ENCODE measurements at regions not wholly inside any gene's neighbourhood (a gene's known extent, or its start where the extent isn't known, plus 50 kb on each side); places are given as distances from the start of the nearest gene placed in this dataset.

GRCh38 chr1:5729636-5730145, 262.5 kb downstream of the NPHP4 start:
- no peak for TF ChIP-seq FOXP2 (optimal IDR thresholded peaks at IDR 0.05; ENCODE audit: borderline replicate concordance, extremely low read depth, extremely low read length, insufficient read depth)
- no peak for TF ChIP-seq SIN3A (IDR thresholded peaks at IDR 0.05; ENCODE audit: borderline replicate concordance, insufficient read depth, low read length)

- TF ChIP-seq TAF1 (IDR thresholded peaks at IDR 0.05; ENCODE audit: borderline replicate concordance, insufficient read depth, low read length) (no peak), POLR2AphosphoS5 (IDR thresholded peaks at IDR 0.05; ENCODE audit: low read depth, low read length) (no peak), FOXP2 (optimal IDR thresholded peaks at IDR 0.05; ENCODE audit: borderline replicate concordance, extremely low read depth, extremely low read length, insufficient read depth) (no peak), SIN3A (IDR thresholded peaks at IDR 0.05; ENCODE audit: borderline replicate concordance, insufficient read depth, low read length) (no peak), REST (IDR thresholded peaks at IDR 0.05; ENCODE audit: insufficient read depth in 1 of 2, low read depth in 2 of 2, low read length in 2 of 2) (no peak)
Observed at GRCh38 chr1:5728663-5729355, 263.4 kb downstream of the NPHP4 start.

GRCh38 chr1:5727871-5728643, 264.2 kb downstream of the NPHP4 start:
- TF ChIP-seq FOXP2 (optimal IDR thresholded peaks at IDR 0.05; ENCODE audit: borderline replicate concordance, extremely low read depth, extremely low read length, insufficient read depth), result no peak
- TF ChIP-seq REST (IDR thresholded peaks at IDR 0.05; ENCODE audit: insufficient read depth in 1 of 2, low read depth in 2 of 2, low read length in 2 of 2), result no peak
- no peak for TF ChIP-seq TAF1 (IDR thresholded peaks at IDR 0.05; ENCODE audit: borderline replicate concordance, insufficient read depth, low read length)
- TF ChIP-seq SIN3A (IDR thresholded peaks at IDR 0.05; ENCODE audit: borderline replicate concordance, insufficient read depth, low read length), result no peak
- no peak for TF ChIP-seq POLR2AphosphoS5 (IDR thresholded peaks at IDR 0.05; ENCODE audit: low read depth, low read length)

GRCh38 chr1:5727191-5727590, 265.0 kb downstream of the NPHP4 start:
- no peak for TF ChIP-seq SIN3A (IDR thresholded peaks at IDR 0.05; ENCODE audit: borderline replicate concordance, insufficient read depth, low read length)
- no peak for TF ChIP-seq FOXP2 (optimal IDR thresholded peaks at IDR 0.05; ENCODE audit: borderline replicate concordance, extremely low read depth, extremely low read length, insufficient read depth)
- TF ChIP-seq POLR2AphosphoS5 (IDR thresholded peaks at IDR 0.05; ENCODE audit: low read depth, low read length), result no peak
- no peak for TF ChIP-seq REST (IDR thresholded peaks at IDR 0.05; ENCODE audit: insufficient read depth in 1 of 2, low read depth in 2 of 2, low read length in 2 of 2)

GRCh38 chr1:5725855-5726585, 266.2 kb downstream of the NPHP4 start:
- TF ChIP-seq SIN3A (IDR thresholded peaks at IDR 0.05; ENCODE audit: borderline replicate concordance, insufficient read depth, low read length), result no peak
- no peak for TF ChIP-seq POLR2AphosphoS5 (IDR thresholded peaks at IDR 0.05; ENCODE audit: low read depth, low read length)
- no peak for TF ChIP-seq FOXP2 (optimal IDR thresholded peaks at IDR 0.05; ENCODE audit: borderline replicate concordance, extremely low read depth, extremely low read length, insufficient read depth)
- no peak for TF ChIP-seq TAF1 (IDR thresholded peaks at IDR 0.05; ENCODE audit: borderline replicate concordance, insufficient read depth, low read length)
- no peak for TF ChIP-seq REST (IDR thresholded peaks at IDR 0.05; ENCODE audit: insufficient read depth in 1 of 2, low read depth in 2 of 2, low read length in 2 of 2)

All from PFSK-1 (cell line).